GM13977 (cell line): ENCODE measurements at regions not wholly inside any gene's neighbourhood (a gene's known extent, or its start where the extent isn't known, plus 50 kb on each side); places are given as distances from the start of the nearest gene placed in this dataset.

Experiments
- DNase-seq: peaks from one replicate; pipeline ENCODE4 v3.0.0; 2012; ENCODE audit warnings: low spot score
- CTCF ChIP-seq: IDR thresholded peaks from 2 replicates; pipeline ENCODE4 v1.5.1; 2012; ENCODE audit warnings: mild to moderate bottlenecking, control low read depth; ENCODE audit not compliant: insufficient read depth; ENCODE audit errors: extremely low read depth, missing control alignments
- in situ Hi-C: fragments of 300-500 bp; cut with MboI; formaldehyde crosslinking; loops from one replicate; pipeline ENCODE4 v1.12.0; 2022; ENCODE audit warnings: low sequenced_read_pairs, low pct_unique_long_range_greater_than_20kb, mixed read lengths, inconsistent platforms; ENCODE audit not compliant: unreplicated experiment

- no peak for DNase-seq
- TF ChIP-seq CTCF, result no peak
- in situ Hi-C loops, result loop anchor here (25.0 kb wide), 1 partner anchor 603 kb away; no protein-coding TSS in a partner anchor
These were observed 154.7 kb downstream of the KTN1 start for GRCh38 chr14:55734731-55735130.

- DNase-seq, result no peak
- in situ Hi-C loops, result loop anchor here (25.0 kb wide), 1 partner anchor 597 kb away; no protein-coding TSS in a partner anchor
- TF ChIP-seq CTCF, result no peak
These were observed 160.1 kb downstream of the KTN1 start for GRCh38 chr14:55739967-55740648.

- in situ Hi-C loops, result loop anchor here (25.0 kb wide), 1 partner anchor 597 kb away; no protein-coding TSS in a partner anchor
- no peak for TF ChIP-seq CTCF
- DNase-seq, result no peak
These were observed 160.6 kb downstream of the KTN1 start for GRCh38 chr14:55740649-55740989.

GRCh38 chr14:55741240-55741639 lies 161.2 kb downstream of the KTN1 start:
- no peak for DNase-seq
- TF ChIP-seq CTCF, result no peak
- in situ Hi-C loops, result loop anchor here (25.0 kb wide), 1 partner anchor 596 kb away; no protein-coding TSS in a partner anchor

GRCh38 chr14:55743551-55743950 lies 163.5 kb downstream of the KTN1 start:
- in situ Hi-C loops, result loop anchor here (25.0 kb wide), 1 partner anchor 594 kb away; no protein-coding TSS in a partner anchor

GRCh38 chr14:55744321-55744720 lies 164.3 kb downstream of the KTN1 start:
- in situ Hi-C loops, result loop anchor here (25.0 kb wide), 1 partner anchor 593 kb away; no protein-coding TSS in a partner anchor
- no peak for TF ChIP-seq CTCF
- DNase-seq, result no peak

More at GRCh38 chr14:55743551-55743950, 163.5 kb downstream of the KTN1 start:
- TF ChIP-seq CTCF, result no peak
- no peak for DNase-seq
